AG04450 (cell line): ENCODE measurements at regions not wholly inside any gene's neighbourhood (a gene's known extent, or its start where the extent isn't known, plus 50 kb on each side); places are given as distances from the start of the nearest gene placed in this dataset.
"Not testable (repeated sequence)": the region's sequence is repeated elsewhere in the genome, so short reads cannot be mapped to it uniquely, and the experiment has no call there.

Experiments
- CTCF ChIA-PET: fragments of 300-600, 350-600 bp; formaldehyde crosslinking; extraction: SDS; loops from one replicate; lab custom pipeline; 2022; ENCODE audit warnings: antibody characterized with exemption, inconsistent platforms; lab: Charles Lee
- POLR2A ChIA-PET: fragments of 350-600 bp; formaldehyde crosslinking; extraction: SDS; loops from one replicate; lab custom pipeline; 2021; ENCODE audit warnings: antibody characterized with exemption, inconsistent platforms; lab: Yijun Ruan, JAX
- DNase-seq: peaks from one replicate; pipeline ENCODE4 v3.0.0-alpha.2; 2011; ENCODE audit warnings: low read depth, low spot score
- H3K27ac ChIP-seq: one replicate; pipeline ENCODE4 v1.5.1; 2012; ENCODE audit warnings: low read depth, low read length, control low read depth
- H3K27me3 ChIP-seq: one replicate; pipeline ENCODE4 v1.6.0; 2012; ENCODE audit warnings: low read length; ENCODE audit not compliant: control insufficient read depth, insufficient read depth
- H3K4me3 ChIP-seq: 2 replicates; pipeline ENCODE4 v1.5.1; 2011; ENCODE audit warnings: mild to moderate bottlenecking, low read depth, low read length, control low read depth
- H3K9me3 ChIP-seq: 2 replicates; pipeline ENCODE4 v1.5.1; 2012; ENCODE audit warnings: low read length; ENCODE audit not compliant: control insufficient read depth, insufficient read depth
- TF ChIP-seq, protein P1 (sequence below): IDR thresholded peaks from 2 replicates; pipeline ENCODE4 v1.5.1; 2011; ENCODE audit warnings: low read depth, low read length, control low read depth, inconsistent platforms

GRCh38 chr4:28062562-28062961 lies 1201.9 kb downstream of the STIM2 start:
- no peak for DNase-seq
- TF ChIP-seq, protein P1, sequence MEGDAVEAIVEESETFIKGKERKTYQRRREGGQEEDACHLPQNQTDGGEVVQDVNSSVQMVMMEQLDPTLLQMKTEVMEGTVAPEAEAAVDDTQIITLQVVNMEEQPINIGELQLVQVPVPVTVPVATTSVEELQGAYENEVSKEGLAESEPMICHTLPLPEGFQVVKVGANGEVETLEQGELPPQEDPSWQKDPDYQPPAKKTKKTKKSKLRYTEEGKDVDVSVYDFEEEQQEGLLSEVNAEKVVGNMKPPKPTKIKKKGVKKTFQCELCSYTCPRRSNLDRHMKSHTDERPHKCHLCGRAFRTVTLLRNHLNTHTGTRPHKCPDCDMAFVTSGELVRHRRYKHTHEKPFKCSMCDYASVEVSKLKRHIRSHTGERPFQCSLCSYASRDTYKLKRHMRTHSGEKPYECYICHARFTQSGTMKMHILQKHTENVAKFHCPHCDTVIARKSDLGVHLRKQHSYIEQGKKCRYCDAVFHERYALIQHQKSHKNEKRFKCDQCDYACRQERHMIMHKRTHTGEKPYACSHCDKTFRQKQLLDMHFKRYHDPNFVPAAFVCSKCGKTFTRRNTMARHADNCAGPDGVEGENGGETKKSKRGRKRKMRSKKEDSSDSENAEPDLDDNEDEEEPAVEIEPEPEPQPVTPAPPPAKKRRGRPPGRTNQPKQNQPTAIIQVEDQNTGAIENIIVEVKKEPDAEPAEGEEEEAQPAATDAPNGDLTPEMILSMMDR = no peak
- ChIA-PET POLR2A (no interaction called here), CTCF (no interaction called here)
- Histone ChIP-seq H3K27me3 (no peaks in the 10 kb centered on the region), H3K4me3 (no peak overlapping the region), H3K9me3 (no peaks in the 10 kb centered on the region), H3K27ac (no peak overlapping the region)

GRCh38 chr4:28073860-28074555 lies 1213.4 kb downstream of the STIM2 start:
- H3K4me3 ChIP-seq = no peak overlapping the region
- H3K27me3 ChIP-seq = no peaks in the 10 kb centered on the region
- no peak overlapping the region for H3K27ac ChIP-seq
- ChIA-PET CTCF (interaction anchor here (0.6 to 1.0 kb wide), 2 partner anchors 27 to 34 kb away, joined by 4 read pairs; no protein-coding TSS in a partner anchor), POLR2A (no interaction called here)
- H3K9me3 ChIP-seq = no peaks in the 10 kb centered on the region; the same call in 1 of the 2 replicates
- DNase-seq = no peak
- TF ChIP-seq, protein P1 = no peak

DNA sequence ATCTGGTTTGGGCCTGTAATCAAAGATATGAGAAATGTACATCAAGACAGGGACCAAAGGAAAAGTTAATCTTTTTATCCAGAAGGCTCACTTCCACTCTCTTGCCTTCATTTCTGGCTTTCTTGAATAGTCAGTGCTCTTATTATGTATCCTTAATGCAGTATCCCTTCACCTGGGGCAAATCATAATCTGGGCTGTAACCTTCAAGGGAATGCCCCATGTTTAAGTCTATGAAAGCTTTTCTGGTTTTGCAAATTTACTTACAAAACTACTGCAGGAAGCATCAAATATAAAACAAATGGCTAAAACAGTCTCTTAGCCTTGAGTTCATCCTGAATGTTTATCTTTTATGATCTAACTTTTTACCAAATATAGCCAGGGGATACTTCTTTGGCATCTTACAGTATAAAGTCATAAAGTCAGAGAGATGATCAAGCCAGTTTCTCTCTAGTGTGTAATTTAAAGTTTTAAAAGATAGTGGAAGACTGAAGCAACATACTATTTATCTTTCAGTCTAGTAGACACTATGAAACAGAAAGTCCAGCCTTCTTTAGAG lies 1214.8 kb downstream of the STIM2 start:
- Histone ChIP-seq H3K9me3 (no peaks in the 10 kb centered on the region; the same call in 1 of the 2 replicates), H3K27ac (no peak overlapping the region), H3K4me3 (no peak overlapping the region), H3K27me3 (no peaks in the 10 kb centered on the region)
- no peak for DNase-seq
- TF ChIP-seq, protein P1 = no peak
- ChIA-PET POLR2A (no interaction called here), CTCF (no interaction called here)

- CTCF ChIA-PET = not testable (repeated sequence)
Measured at GRCh38 chr4:28077203-28077602, 1216.6 kb downstream of the STIM2 start.

GRCh38 chr4:28082686-28083390 lies 1222.2 kb downstream of the STIM2 start:
- Histone ChIP-seq H3K27ac (no peak overlapping the region), H3K4me3 (no peak overlapping the region), H3K9me3 (0 out of 2 replicates have a peak, but pooled peaks cover 2% of the 10 kb centered on the region), H3K27me3 (no peaks in the 10 kb centered on the region)
- POLR2A ChIA-PET = no interaction called here
- TF ChIP-seq, protein P1 = no peak
- CTCF ChIA-PET = no interaction called here
- no peak for DNase-seq

More at GRCh38 chr4:28077203-28077602, 1216.6 kb downstream of the STIM2 start:
- H3K9me3 ChIP-seq, POLR2A ChIA-PET, H3K4me3 ChIP-seq, H3K27ac ChIP-seq, H3K27me3 ChIP-seq, DNase-seq: not testable (repeated sequence)
